ENCODE measurements at regions not wholly inside any gene's neighbourhood (a gene's known extent, or its start where the extent isn't known, plus 50 kb on each side); places are given as distances from the start of the nearest gene placed in this dataset.

- DNase-seq, result no peak
These were observed 56.0 kb upstream of the TSPAN18 start for GRCh38 chr11:44670794-44671193.

DNA sequence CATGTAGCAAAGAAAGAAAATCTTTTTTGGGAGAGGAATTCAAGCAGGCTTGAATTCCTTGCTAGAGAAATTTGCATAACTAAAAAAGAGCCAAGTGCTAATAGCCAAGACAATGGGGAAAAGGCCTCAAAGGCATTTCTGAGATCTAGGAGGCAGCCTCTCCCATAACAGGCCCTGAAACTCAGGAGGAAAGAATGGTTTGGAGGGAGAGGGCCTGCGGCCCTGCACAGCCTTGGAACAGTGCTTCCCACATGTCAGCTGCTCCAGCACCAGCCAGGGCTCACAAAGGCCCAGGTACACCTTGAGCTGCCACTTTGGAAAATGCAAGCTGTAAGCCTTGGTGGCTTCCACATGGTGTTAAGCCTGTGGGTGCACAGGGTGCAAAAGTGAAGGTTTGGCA, 55.5 kb upstream of the TSPAN18 start:
- DNase-seq, result no peak

- DNase-seq, result peak; percentile 5 to 6
These were observed 53.1 kb upstream of the TSPAN18 start for GRCh38 chr11:44673688-44674087.

DNA sequence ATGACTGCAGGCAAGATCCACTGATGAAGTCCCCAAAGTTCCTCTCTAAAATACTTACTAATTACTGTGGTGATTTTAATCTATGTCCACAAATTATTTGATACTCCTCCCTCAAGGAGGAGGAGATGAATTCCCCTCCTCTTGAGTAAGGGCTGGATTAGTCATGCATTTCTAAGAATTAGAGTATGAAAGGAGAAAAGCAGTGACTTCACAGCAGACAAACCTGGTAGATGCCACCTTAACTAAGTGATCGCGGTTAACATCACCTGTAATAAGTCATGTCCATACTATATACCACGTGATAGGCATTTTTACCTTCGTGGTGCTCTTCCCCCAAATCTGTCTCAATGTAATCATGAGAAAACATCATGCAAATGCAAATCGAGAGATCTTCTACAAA, 52.0 kb upstream of the TSPAN18 start:
- no peak for DNase-seq

- DNase-seq, result no peak
These were observed 50.9 kb upstream of the TSPAN18 start for GRCh38 chr11:44675906-44676305.
